ENCODE measurements at regions not wholly inside any gene's neighbourhood (a gene's known extent, or its start where the extent isn't known, plus 50 kb on each side); places are given as distances from the start of the nearest gene placed in this dataset.
"Not testable (repeated sequence)": the region's sequence is repeated elsewhere in the genome, so short reads cannot be mapped to it uniquely, and the experiment has no call there.

- not testable (repeated sequence) for TF ChIP-seq MAX (IDR thresholded peaks at IDR 0.05; ENCODE audit: low read depth); RFX5 (IDR thresholded peaks at IDR 0.05; ENCODE audit: low read length)
Measured at GRCh38 chr1:146393154-146393553, 164.3 kb upstream of the NOTCH2NLA start.

Data from SK-N-SH (cell line).